Upper lobe of left lung (tissue), 6 donors: ENCODE measurements at regions not wholly inside any gene's neighbourhood (a gene's known extent, or its start where the extent isn't known, plus 50 kb on each side); places are given as distances from the start of the nearest gene placed in this dataset.

ENCODE experiments used
- ATAC-seq, 2 donors: fragments of 200-7000 bp; cut with Tn5 transposase; one replicate each; pipeline ENCODE4 v1.9.1; 2022; ENCODE audit warnings: mild to moderate bottlenecking in 2 of 2, moderate library complexity in 2 of 2; ENCODE audit not compliant: low FRiP score in 2 of 2
- DNase-seq, 2 donors: peaks; one replicate each; pipeline ENCODE4 v3.0.0-alpha.2; 2019 to 2020
- H3K27ac ChIP-seq, 4 donors: fragments of 200-600 bp; sonication (generic); one replicate each; pipeline ENCODE4 v1.5.1; 2016 to 2019
- H3K27me3 ChIP-seq, 4 donors: fragments of 200-600 bp; sonication (generic); one replicate each; pipeline ENCODE4 v1.5.1; 2017 to 2019
- H3K36me3 ChIP-seq, 4 donors: fragments of 200-600 bp; sonication (generic); one replicate each; pipeline ENCODE4 v1.5.1; 2016 to 2019
- H3K4me1 ChIP-seq, 4 donors: fragments of 200-600 bp; sonication (generic); one replicate each; pipeline ENCODE4 v1.5.1; 2018 to 2019
- H3K4me3 ChIP-seq, 4 donors: fragments of 200-600 bp; sonication (generic); one replicate each; pipeline ENCODE4 v1.5.1; 2017 to 2019; ENCODE audit warnings: mild to moderate bottlenecking in 2 of 4, moderate library complexity in 1 of 4
- H3K9me3 ChIP-seq, 4 donors: fragments of 200-600 bp; sonication (generic); one replicate each; pipeline ENCODE4 v1.5.1; 2018 to 2019
- CTCF ChIP-seq, 6 experiments: fragments of 450-650 bp in 4 of 6; fragments of 200-600 bp in 2 of 6; sonication (generic) in 2 of 6; IDR thresholded peaks; one replicate each; pipeline ENCODE4 v1.5.1; 2016 to 2019; ENCODE audit warnings: antibody characterized with exemption in 6 of 6
- EP300 ChIP-seq, 4 donors: sonication (generic); formaldehyde crosslinking; IDR thresholded peaks; one replicate each; pipeline ENCODE4 v1.5.1; 2017; ENCODE audit warnings: antibody characterized with exemption in 4 of 4, control low read depth in 2 of 4
- POLR2A ChIP-seq, 4 donors: fragments of 450-650 bp; IDR thresholded peaks; one replicate each; pipeline ENCODE4 v1.5.1; 2016 to 2017; ENCODE audit warnings: antibody characterized with exemption in 4 of 4, mild to moderate bottlenecking in 2 of 4
- POLR2AphosphoS5 ChIP-seq, 2 donors: sonication (generic); formaldehyde crosslinking; IDR thresholded peaks; one replicate each; pipeline ENCODE4 v1.5.1; 2017; ENCODE audit warnings: antibody characterized with exemption in 2 of 2
- WGBS, 2 donors: methylation state at CpG; one replicate each; pipeline ENCODE4 v1.1.5; 2017 to 2018; 5-methylcytosine and 5-hydroxymethylcytosine counted together
- donor health status: DM: no; HTN: no; CAD: no; lungs with moderate emphysema.
- donor health status: DM: no; HTN: yes; CAD: no; lungs with severe emphysema.

- no peaks in the 10 kb centered on the region for H3K36me3 ChIP-seq
- peak in 1 of 2 donors; percentile 35 for DNase-seq
- WGBS, 2 donors, result 90 to 96% methylated on average over 4 to 5 of the region's 5 CpGs
- H3K27ac ChIP-seq, result no peak overlapping the region
- peak in 1 of 2 donors; percentile 65 for ATAC-seq
- TF ChIP-seq POLR2A (IDR thresholded peaks at IDR 0.05), result no peak
- no peak for TF ChIP-seq POLR2AphosphoS5 (IDR thresholded peaks at IDR 0.05)
- no peak for TF ChIP-seq CTCF (IDR thresholded peaks at IDR 0.05)
- no peak for TF ChIP-seq EP300 (IDR thresholded peaks at IDR 0.05)
- H3K4me3 ChIP-seq, result no peak overlapping the region
- peaks cover 0 to 10% (median 8%) of the 10 kb centered on the region in 4 donors for H3K9me3 ChIP-seq
- H3K27me3 ChIP-seq, result no peaks in the 10 kb centered on the region
- H3K4me1 ChIP-seq, result no peaks in the 10 kb centered on the region
These were observed 152.4 kb upstream of the HSF2 start for GRCh38 chr6:122246906-122247658.

- Histone ChIP-seq H3K9me3 (peaks cover 0 to 10% (median 8%) of the 10 kb centered on the region in 4 donors), H3K27ac (no peak overlapping the region), H3K27me3 (no peaks in the 10 kb centered on the region), H3K4me3 (no peak overlapping the region), H3K36me3 (no peaks in the 10 kb centered on the region), H3K4me1 (no peaks in the 10 kb centered on the region)
- ATAC-seq, result peak in 1 of 2 donors; percentile 37
- WGBS, 2 donors, result 85 to 92% methylated on average over 4 to 7 of the region's 7 CpGs
- no peak for TF ChIP-seq CTCF (IDR thresholded peaks at IDR 0.05)
- no peak for TF ChIP-seq POLR2A (IDR thresholded peaks at IDR 0.05)
- TF ChIP-seq EP300 (IDR thresholded peaks at IDR 0.05), result no peak
- no peak for TF ChIP-seq POLR2AphosphoS5 (IDR thresholded peaks at IDR 0.05)
- peak in 1 of 2 donors; percentile 30 for DNase-seq
These were observed 151.3 kb upstream of the HSF2 start for GRCh38 chr6:122248001-122248669.

- no peak overlapping the region for H3K4me3 ChIP-seq
These were observed 150.6 kb upstream of the HSF2 start for GRCh38 chr6:122248844-122249243.

GRCh38 chr6:122258839-122259238, 140.6 kb upstream of the HSF2 start:
- Histone ChIP-seq H3K36me3 (no peaks in the 10 kb centered on the region), H3K9me3 (no peaks in the 10 kb centered on the region), H3K4me3 (no peak overlapping the region), H3K27ac (no peak overlapping the region), H3K4me1 (no peaks in the 10 kb centered on the region), H3K27me3 (no peaks in the 10 kb centered on the region)
- 83 to 90% methylated on average over 3 of the region's 3 CpGs for WGBS, 2 donors
- DNase-seq (no peak), ATAC-seq (no peak)
- TF ChIP-seq POLR2AphosphoS5 (IDR thresholded peaks at IDR 0.05) (no peak), CTCF (IDR thresholded peaks at IDR 0.05) (no peak), POLR2A (IDR thresholded peaks at IDR 0.05) (no peak), EP300 (IDR thresholded peaks at IDR 0.05) (no peak)

More at GRCh38 chr6:122248844-122249243, 150.6 kb upstream of the HSF2 start:
- no peak for TF ChIP-seq CTCF (IDR thresholded peaks at IDR 0.05)
- TF ChIP-seq EP300 (IDR thresholded peaks at IDR 0.05), result no peak
- TF ChIP-seq POLR2A (IDR thresholded peaks at IDR 0.05), result no peak
- TF ChIP-seq POLR2AphosphoS5 (IDR thresholded peaks at IDR 0.05), result no peak
- 51 to 55% methylated on average over 1 of the region's 1 CpG for WGBS, 2 donors
- ATAC-seq (no peak), DNase-seq (no peak)
- H3K36me3 ChIP-seq, result no peaks in the 10 kb centered on the region
- H3K9me3 ChIP-seq, result peaks cover 0 to 10% (median 8%) of the 10 kb centered on the region in 4 donors
- H3K27me3 ChIP-seq, result no peaks in the 10 kb centered on the region
- no peaks in the 10 kb centered on the region for H3K4me1 ChIP-seq
- H3K27ac ChIP-seq, result no peak overlapping the region
